HG03064 (cell line): ENCODE measurements at regions not wholly inside any gene's neighbourhood (a gene's known extent, or its start where the extent isn't known, plus 50 kb on each side); places are given as distances from the start of the nearest gene placed in this dataset.

Experiments used
- ATAC-seq: cut with Tn5 transposase; IDR thresholded peaks from one replicate; pipeline ENCODE4 v1.9.1; 2021; ENCODE audit warnings: low read depth; ENCODE audit not compliant: unreplicated experiment

- no peak for ATAC-seq
Measured at GRCh38 chr1:73772941-73773340, 425.0 kb downstream of the LRRIQ3 start.

GRCh38 chr1:73771396-73771795, 426.6 kb downstream of the LRRIQ3 start:
- no peak for ATAC-seq

GRCh38 chr1:73770109-73770905, 427.7 kb downstream of the LRRIQ3 start:
- ATAC-seq, result no peak

- no peak for ATAC-seq
Measured at GRCh38 chr1:73766786-73767348, 431.1 kb downstream of the LRRIQ3 start.

- no peak for ATAC-seq
Measured at GRCh38 chr1:73765551-73766233, 432.3 kb downstream of the LRRIQ3 start.

GRCh38 chr1:73761559-73761958, 436.4 kb downstream of the LRRIQ3 start:
- ATAC-seq, result no peak

- no peak for ATAC-seq
Measured at GRCh38 chr1:73759011-73759410, 439.0 kb downstream of the LRRIQ3 start.

GRCh38 chr1:73756817-73757216, 441.2 kb downstream of the LRRIQ3 start:
- no peak for ATAC-seq

GRCh38 chr1:73755649-73756048, 442.3 kb downstream of the LRRIQ3 start:
- no peak for ATAC-seq

- no peak for ATAC-seq
Measured at GRCh38 chr1:73749996-73750395, 448.0 kb downstream of the LRRIQ3 start.

- ATAC-seq, result no peak
Measured at GRCh38 chr1:73744985-73745384, 453.0 kb downstream of the LRRIQ3 start.

- ATAC-seq, result no peak
Measured at GRCh38 chr1:73736125-73736524, 461.9 kb downstream of the LRRIQ3 start.

GRCh38 chr1:73727036-73727435, 470.9 kb downstream of the LRRIQ3 start:
- ATAC-seq, result no peak

GRCh38 chr1:73722055-73722454, 475.9 kb downstream of the LRRIQ3 start:
- ATAC-seq, result no peak

- ATAC-seq, result no peak
Measured at GRCh38 chr1:73717976-73718375, 480.0 kb downstream of the LRRIQ3 start.

- ATAC-seq, result no peak
Measured at GRCh38 chr1:73711089-73711488, 486.9 kb downstream of the LRRIQ3 start.

GRCh38 chr1:73701826-73702225, 496.1 kb downstream of the LRRIQ3 start:
- no peak for ATAC-seq

GRCh38 chr1:73676186-73676585, 521.8 kb downstream of the LRRIQ3 start:
- no peak for ATAC-seq

- no peak for ATAC-seq
Measured at GRCh38 chr1:73674945-73675561, 522.9 kb downstream of the LRRIQ3 start.

GRCh38 chr1:73673971-73674370, 524.0 kb downstream of the LRRIQ3 start:
- ATAC-seq, result no peak

GRCh38 chr1:73671530-73671929, 526.4 kb downstream of the LRRIQ3 start:
- no peak for ATAC-seq
